HCT116 (cell line): ENCODE measurements at regions not wholly inside any gene's neighbourhood (a gene's known extent, or its start where the extent isn't known, plus 50 kb on each side); places are given as distances from the start of the nearest gene placed in this dataset.

Experiments used
- ATAC-seq: fragments of 200-7000 bp; cut with Tn5 transposase; 2 replicates; pipeline ENCODE4 v1.9.1; 2020; ENCODE audit warnings: mild to moderate bottlenecking, moderate library complexity
- BruUV-seq: library from RNA; stranded (reverse); fragments of 400-500 nt; replicated peaks from 2 replicates; lab custom pipeline; 2021; lab: Mats Ljungman, UMichigan
- CTCF ChIA-PET: fragments of 300-600 bp; sonication (Branson Sonifier 250); formaldehyde crosslinking; loops from one replicate; lab custom pipeline; 2021; ENCODE audit warnings: antibody characterized with exemption; lab: Charles Lee
- POLR2A ChIA-PET: fragments of 300-600, 350-600 bp; sonication (Branson Sonifier 250); formaldehyde crosslinking; loops from one replicate; lab custom pipeline; 2021; ENCODE audit warnings: antibody characterized with exemption; lab: Charles Lee
- RAD21 ChIA-PET, 2 experiments: fragments of 300-600 bp; sonication (Branson Sonifier 250); formaldehyde crosslinking; loops; one replicate each; lab custom pipeline; 2023; ENCODE audit warnings: low total read pairs in 2 of 2; ENCODE audit not compliant: uncharacterized antibody in 2 of 2, unreplicated experiment in 2 of 2, low non-redundant PET in 1 of 2; lab: Charles Lee
- DNase-seq: peaks from one replicate; pipeline ENCODE4 v3.0.0-alpha.2; 2010; ENCODE audit warnings: low read depth, low spot score
- H2AFZ ChIP-seq: fragments of 200-600 bp; shearing (Covaris generic), sonication (generic); 2 replicates; pipeline ENCODE4 v1.6.1; 2017; ENCODE audit warnings: low read depth, mixed run types, mixed read lengths, antibody characterized with exemption, low read length; ENCODE audit not compliant: poor library complexity, severe bottlenecking
- H3K27ac ChIP-seq: 2 replicates; pipeline ENCODE4 v1.5.1; 2012; ENCODE audit warnings: low read depth, low read length
- H3K27me3 ChIP-seq: fragments of 200-600 bp; sonication (generic); 2 replicates; pipeline ENCODE4 v1.6.1; 2016; ENCODE audit warnings: mixed run types, low read length, mixed read lengths; ENCODE audit not compliant: insufficient read depth
- H3K36me3 ChIP-seq, 2 experiments: fragments of 200-500 bp in 1 of 2; fragments of 200-600 bp in 1 of 2; sonication (Bioruptor generic) in 1 of 2; sonication (generic) in 1 of 2; 2 replicates each; pipeline versions ENCODE4 v1.5.1 to v1.6.1; 2014 to 2016; ENCODE audit warnings: low read length in 2 of 2, inconsistent platforms in 1 of 2, mixed read lengths in 1 of 2, mixed run types in 1 of 2; ENCODE audit not compliant: insufficient read depth in 2 of 2, control insufficient read depth in 1 of 2
- H3K4me1 ChIP-seq, 2 experiments: fragments of 200-600 bp in 1 of 2; sonication (generic) in 1 of 2; 2 replicates each; pipeline versions ENCODE4 v1.5.1 to v1.6.1; 2012 to 2017; ENCODE audit warnings: low read length in 2 of 2, inconsistent platforms in 1 of 2, mild to moderate bottlenecking in 1 of 2, mixed read lengths in 1 of 2, mixed run types in 1 of 2, moderate library complexity in 1 of 2; ENCODE audit not compliant: insufficient read depth in 2 of 2, control insufficient read depth in 1 of 2
- H3K4me2 ChIP-seq: fragments of 200-600 bp; sonication (generic); 2 replicates; pipeline ENCODE4 v1.6.1; 2017; ENCODE audit warnings: mixed run types, low read length, mixed read lengths
- H3K4me3 ChIP-seq, 2 experiments: fragments of 200-600 bp in 1 of 2; sonication (generic) in 1 of 2; replicated peaks in 1 of 2; 2 replicates each; pipeline ENCODE4 v1.5.1; 2011 to 2016; ENCODE audit warnings: low read length in 2 of 2, control low read depth in 1 of 2, low read depth in 1 of 2, mild to moderate bottlenecking in 1 of 2, mixed read lengths in 1 of 2, mixed run types in 1 of 2
- H3K79me2 ChIP-seq: fragments of 200-600 bp; sonication (generic); 2 replicates; pipeline ENCODE4 v1.6.1; 2017; ENCODE audit warnings: mild to moderate bottlenecking, mixed run types, low read length, moderate library complexity, mixed read lengths; ENCODE audit not compliant: insufficient read depth
- H3K9ac ChIP-seq: fragments of 200-600 bp; sonication (generic); 2 replicates; pipeline ENCODE4 v1.6.1; 2016; ENCODE audit warnings: low read length, mixed read lengths
- H3K9me2 ChIP-seq: fragments of 200-600 bp; sonication (generic), shearing (Covaris generic); 2 replicates; pipeline ENCODE4 v1.6.1; 2017; ENCODE audit warnings: mixed run types, mild to moderate bottlenecking, moderate library complexity; ENCODE audit not compliant: insufficient read depth
- H3K9me3 ChIP-seq, 2 experiments: fragments of 200-500 bp in 1 of 2; fragments of 200-600 bp in 1 of 2; sonication (Bioruptor generic) in 1 of 2; sonication (generic) in 1 of 2; 2 replicates each; pipeline ENCODE4 v1.6.1; 2014 to 2017; ENCODE audit warnings: low read length in 2 of 2, mixed read lengths in 2 of 2, inconsistent platforms in 1 of 2, low read depth in 1 of 2, mild to moderate bottlenecking in 1 of 2, mixed run types in 1 of 2, moderate library complexity in 1 of 2; ENCODE audit not compliant: control insufficient read depth in 1 of 2, insufficient read depth in 1 of 2
- H4K20me1 ChIP-seq: fragments of 200-600 bp; sonication (generic), shearing (Covaris generic); 2 replicates; pipeline ENCODE4 v1.6.1; 2017; ENCODE audit warnings: mixed run types, mild to moderate bottlenecking, moderate library complexity; ENCODE audit not compliant: insufficient read depth
- CEBPB ChIP-seq: IDR thresholded peaks from 2 replicates; pipeline ENCODE4 v1.6.1; 2012; ENCODE audit warnings: low read depth
- EGR1 ChIP-seq: IDR thresholded peaks from 2 replicates; pipeline ENCODE4 v1.6.1; 2012; ENCODE audit warnings: low read depth
- ELF1 ChIP-seq: IDR thresholded peaks from 2 replicates; pipeline ENCODE4 v1.6.1; 2012; ENCODE audit warnings: low read depth, borderline replicate concordance
- EZH2 ChIP-seq: fragments of 200-600 bp; sonication (generic); IDR thresholded peaks from 2 replicates; pipeline ENCODE4 v1.6.1; 2017; ENCODE audit warnings: antibody characterized with exemption, mixed run types
- EZH2phosphoT487 ChIP-seq: fragments of 200-600 bp; IDR thresholded peaks from 2 replicates; pipeline ENCODE4 v1.6.1; 2018; ENCODE audit warnings: antibody characterized with exemption, borderline replicate concordance
- FOSL1 ChIP-seq: IDR thresholded peaks from 2 replicates; pipeline ENCODE4 v1.6.1; 2012; ENCODE audit warnings: low read depth
- JUND ChIP-seq: IDR thresholded peaks from 2 replicates; pipeline ENCODE4 v1.6.1; 2012
- POLR2AphosphoS5 ChIP-seq: IDR thresholded peaks from 2 replicates; pipeline ENCODE4 v1.6.1; 2011; ENCODE audit warnings: mild to moderate bottlenecking, low read depth, low read length, moderate library complexity
- REST ChIP-seq: IDR thresholded peaks from 2 replicates; pipeline ENCODE4 v1.6.1; 2012; ENCODE audit warnings: low read depth
- ZBTB33 ChIP-seq: IDR thresholded peaks from 2 replicates; pipeline ENCODE4 v1.6.1; 2011; ENCODE audit warnings: mild to moderate bottlenecking, low read length, moderate library complexity; ENCODE audit not compliant: insufficient replicate concordance; ENCODE audit errors: extremely low read depth
- intact Hi-C: fragments of 100-400 bp; cut with micrococcal nuclease; formaldehyde crosslinking; loops from 2 replicates; pipeline ENCODE4 v1.10.0; 2022

GRCh38 chr11:10374386-10374785 lies 69.5 kb downstream of the ADM start:
- intact Hi-C loops: no loop called here
- ATAC-seq: no peak
- H3K4me3 ChIP-seq: no peak overlapping the region
- no peaks in the 10 kb centered on the region for H3K79me2 ChIP-seq
- no peak overlapping the region for H3K4me2 ChIP-seq
- H3K36me3 ChIP-seq: no peaks in the 10 kb centered on the region
- BruUV-seq: no TSS peak
- no peaks in the 10 kb centered on the region for H3K27me3 ChIP-seq
- no peaks in the 10 kb centered on the region for H4K20me1 ChIP-seq
- RAD21 ChIA-PET: no interaction called here
- no peaks in the 10 kb centered on the region for H3K9me3 ChIP-seq
- POLR2A ChIA-PET: interaction anchor here (0.6 kb wide), 1 partner anchor 527 kb away, joined by 3 read pairs; no protein-coding TSS in a partner anchor
- no peak overlapping the region for H3K9ac ChIP-seq
- H3K27ac ChIP-seq: no peak overlapping the region
- H3K9me2 ChIP-seq: no peaks in the 10 kb centered on the region
- CTCF ChIA-PET: interaction anchor here (3.2 kb wide), 1 partner anchor 8 kb away, joined by 16 read pairs; no protein-coding TSS in a partner anchor
- H2AFZ ChIP-seq: no peak overlapping the region
- TF ChIP-seq REST (no peak), ZBTB33 (no peak), ELF1 (no peak), EZH2phosphoT487 (no peak), POLR2AphosphoS5 (no peak), FOSL1 (no peak), JUND (no peak), EZH2 (no peak), CEBPB (no peak), EGR1 (no peak)
- peaks cover 3 to 5% of the 10 kb centered on the region in 2 experiments; a peak in 3 of 4 replicates for H3K4me1 ChIP-seq
- DNase-seq: no peak
